Skeletal muscle satellite cell (primary cell): ENCODE measurements at regions not wholly inside any gene's neighbourhood (a gene's known extent, or its start where the extent isn't known, plus 50 kb on each side); places are given as distances from the start of the nearest gene placed in this dataset.

Experiments used
- H3K27me3 ChIP-seq: 2 replicates; pipeline ENCODE4 v1.7.0; 2013; ENCODE audit warnings: low read length; ENCODE audit not compliant: control insufficient read depth, insufficient read depth
- H3K36me3 ChIP-seq: 2 replicates; pipeline ENCODE4 v1.7.0; 2013; ENCODE audit warnings: mild to moderate bottlenecking, control low read depth, low read length; ENCODE audit not compliant: insufficient read depth
- H3K4me1 ChIP-seq: 2 replicates; pipeline ENCODE4 v1.7.0; 2013; ENCODE audit warnings: low read length; ENCODE audit not compliant: control insufficient read depth, insufficient read depth
- H3K4me2 ChIP-seq: 2 replicates; pipeline ENCODE4 v1.7.0; 2013; ENCODE audit warnings: mild to moderate bottlenecking, low read length
- H3K4me3 ChIP-seq: 2 replicates; pipeline ENCODE4 v1.7.0; 2013; ENCODE audit warnings: low read length
- H3K9ac ChIP-seq: 2 replicates; pipeline ENCODE4 v1.7.0; 2013; ENCODE audit warnings: mild to moderate bottlenecking, low read depth, low read length, moderate library complexity
- H3K9me3 ChIP-seq: replicated peaks from 2 replicates; pipeline ENCODE4 v1.7.0; 2013; ENCODE audit warnings: mild to moderate bottlenecking, control low read depth, low read length

DNA sequence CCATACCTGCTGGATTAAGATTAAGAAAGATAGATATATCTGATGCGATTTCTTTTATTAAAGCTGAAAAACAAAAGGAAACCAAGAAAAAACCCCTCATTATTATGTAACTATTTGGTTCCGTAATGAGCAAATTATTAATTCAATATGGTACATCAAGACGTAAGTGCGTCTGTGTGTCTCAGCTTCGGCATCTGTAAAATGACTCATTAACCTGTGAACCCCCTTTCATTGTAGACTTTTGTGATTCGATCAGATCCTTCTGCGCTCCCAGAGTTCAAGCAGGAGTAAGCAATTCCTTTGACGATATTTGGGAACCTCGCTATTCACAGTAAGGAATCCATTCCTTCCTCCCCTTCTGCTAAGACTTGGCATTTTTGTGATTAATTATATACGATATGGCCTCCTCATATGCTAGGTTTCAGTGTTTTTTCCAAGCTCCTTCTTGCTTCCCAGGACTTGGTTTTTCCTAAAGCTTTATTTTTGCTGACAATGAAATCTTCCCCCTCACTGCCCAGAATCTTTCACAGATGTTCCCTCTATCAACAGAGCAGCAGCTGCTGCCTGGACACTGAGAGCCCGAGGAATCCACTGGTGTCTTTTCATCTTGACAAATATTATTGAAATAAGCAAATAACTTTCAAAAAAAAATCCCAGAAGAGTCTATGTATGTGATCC lies 171.7 kb upstream of the CELF2 start:
- Histone ChIP-seq H3K4me3 (no peak overlapping the region), H3K9me3 (no peaks in the 10 kb centered on the region), H3K9ac (no peak overlapping the region), H3K4me1 (no peaks in the 10 kb centered on the region), H3K27me3 (no peaks in the 10 kb centered on the region), H3K36me3 (no peaks in the 10 kb centered on the region), H3K4me2 (no peak overlapping the region)

DNA sequence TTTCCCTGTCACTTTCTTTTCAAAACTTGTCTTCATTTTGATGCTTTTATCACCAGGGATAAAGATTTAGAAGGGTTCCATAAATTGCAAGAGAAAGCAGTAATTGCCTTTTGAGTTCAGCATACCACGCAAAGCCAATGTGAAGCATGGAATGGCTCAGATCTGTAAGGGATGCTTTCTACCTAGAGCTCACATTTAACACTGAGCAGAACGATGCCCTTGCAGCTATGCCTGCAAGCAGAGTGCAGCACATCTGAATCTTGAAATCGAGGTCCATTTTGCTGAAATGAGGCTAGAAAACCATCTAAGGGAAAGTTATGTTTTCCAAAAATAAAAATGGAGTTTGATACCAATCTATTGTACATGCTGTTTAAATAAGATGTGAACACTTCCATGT lies 171.2 kb upstream of the CELF2 start:
- no peak overlapping the region for H3K9ac ChIP-seq
- H3K4me2 ChIP-seq, result no peak overlapping the region
- H3K36me3 ChIP-seq, result no peaks in the 10 kb centered on the region
- no peak overlapping the region for H3K4me3 ChIP-seq
- no peaks in the 10 kb centered on the region for H3K9me3 ChIP-seq
- H3K27me3 ChIP-seq, result no peaks in the 10 kb centered on the region
- no peaks in the 10 kb centered on the region for H3K4me1 ChIP-seq

DNA sequence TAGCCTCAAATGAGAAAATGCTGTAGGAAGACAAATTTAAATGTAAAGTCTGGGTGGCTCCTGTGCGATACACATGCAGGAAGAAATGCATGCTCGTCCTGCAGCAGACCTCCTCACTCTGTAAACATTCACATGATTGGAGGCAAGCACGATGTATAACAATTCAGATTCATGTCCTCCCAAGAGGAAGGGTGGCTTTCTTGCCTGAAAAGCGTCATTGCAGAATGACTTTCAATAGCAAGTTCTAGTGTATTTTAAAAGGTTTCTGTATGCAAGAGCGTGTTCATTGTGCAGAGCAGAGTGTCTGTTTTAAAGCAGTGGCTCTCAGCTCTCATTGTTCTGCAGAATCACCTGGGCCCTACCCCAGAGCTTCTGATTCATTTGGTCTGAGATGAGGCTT lies 170.3 kb upstream of the CELF2 start:
- no peak overlapping the region for H3K4me3 ChIP-seq
- no peak overlapping the region for H3K4me2 ChIP-seq
- no peaks in the 10 kb centered on the region for H3K9me3 ChIP-seq
- no peaks in the 10 kb centered on the region for H3K36me3 ChIP-seq
- no peaks in the 10 kb centered on the region for H3K4me1 ChIP-seq
- H3K9ac ChIP-seq, result no peak overlapping the region
- no peaks in the 10 kb centered on the region for H3K27me3 ChIP-seq

DNA sequence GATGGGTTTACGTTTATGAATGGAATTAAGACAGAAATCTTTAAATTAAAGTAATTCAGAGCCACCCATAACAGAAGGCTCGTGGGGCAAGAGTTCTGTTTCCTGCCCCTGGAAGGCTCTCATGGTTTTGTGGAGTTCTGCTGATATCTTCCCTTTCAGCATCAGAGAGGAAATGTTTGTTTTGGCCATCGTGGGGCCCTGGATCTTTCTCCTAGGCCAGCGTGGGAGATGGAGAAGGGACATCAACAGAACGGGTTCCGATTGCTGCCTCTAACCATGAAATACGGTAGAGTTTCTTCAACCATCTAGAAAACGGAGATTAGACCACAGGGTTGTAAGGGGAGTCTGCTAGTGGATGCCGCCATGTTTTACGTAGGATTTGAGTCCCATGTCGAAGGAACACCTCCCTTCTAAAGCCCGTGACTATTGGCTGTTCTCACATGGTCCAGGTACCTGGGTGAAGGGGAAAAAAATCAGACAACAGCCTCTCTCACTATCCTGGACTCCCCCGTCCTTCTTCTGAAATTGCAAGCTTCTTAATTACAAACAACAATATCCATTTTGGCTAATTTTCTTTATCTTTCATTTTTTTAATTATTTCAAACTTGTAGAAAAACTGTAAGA lies 169.1 kb upstream of the CELF2 start:
- H3K4me1 ChIP-seq, result no peaks in the 10 kb centered on the region
- H3K4me3 ChIP-seq, result no peak overlapping the region

DNA sequence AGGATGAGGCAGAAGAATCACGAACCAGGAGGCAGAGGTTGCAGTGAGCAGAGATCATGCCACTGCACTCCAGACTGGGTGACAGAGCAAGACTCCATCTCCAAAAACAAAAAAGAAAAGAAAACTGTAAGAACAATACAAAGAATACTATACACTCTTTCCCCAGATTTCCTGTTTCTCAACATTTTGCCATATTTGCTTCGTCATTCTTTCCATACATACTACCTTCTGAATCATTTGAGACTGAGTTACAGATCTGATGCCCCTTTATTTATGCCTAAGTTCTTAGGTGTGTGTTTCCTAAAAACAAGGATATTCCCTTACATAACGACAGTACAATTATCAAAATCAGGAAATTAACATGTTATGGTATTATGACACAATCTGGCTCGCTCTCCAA lies 168.4 kb upstream of the CELF2 start:
- Histone ChIP-seq H3K4me2 (no peak overlapping the region), H3K4me1 (no peaks in the 10 kb centered on the region), H3K4me3 (no peak overlapping the region), H3K36me3 (no peaks in the 10 kb centered on the region), H3K27me3 (no peaks in the 10 kb centered on the region), H3K9me3 (no peaks in the 10 kb centered on the region), H3K9ac (no peak overlapping the region)

More for the DNA sequence above, 169.1 kb upstream of the CELF2 start:
- Histone ChIP-seq H3K36me3 (no peaks in the 10 kb centered on the region), H3K4me2 (no peak overlapping the region), H3K27me3 (no peaks in the 10 kb centered on the region), H3K9ac (no peak overlapping the region), H3K9me3 (no peaks in the 10 kb centered on the region)

DNA sequence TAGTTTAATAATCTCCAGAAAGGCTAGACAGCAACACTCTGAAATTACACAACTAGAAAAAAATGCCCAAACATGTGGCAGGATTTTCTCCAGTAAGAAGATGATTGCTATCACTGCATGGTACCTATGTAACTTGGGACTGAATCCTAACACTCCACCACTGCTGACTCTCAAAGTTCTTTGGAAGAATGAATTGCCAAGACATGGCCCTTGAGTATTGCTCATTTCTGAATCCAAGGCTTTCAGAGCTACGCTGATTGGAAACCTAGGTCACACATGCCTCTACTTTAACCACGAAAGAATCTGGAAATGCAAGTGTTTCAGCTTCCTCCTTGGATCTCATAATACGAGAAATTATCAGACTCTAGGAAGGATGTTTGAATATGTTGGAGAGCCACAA lies 167.5 kb upstream of the CELF2 start:
- H3K36me3 ChIP-seq, result no peaks in the 10 kb centered on the region
- no peaks in the 10 kb centered on the region for H3K27me3 ChIP-seq
- H3K4me3 ChIP-seq, result no peak overlapping the region
- H3K4me2 ChIP-seq, result no peak overlapping the region
- H3K9ac ChIP-seq, result no peak overlapping the region
- H3K9me3 ChIP-seq, result no peaks in the 10 kb centered on the region
- no peaks in the 10 kb centered on the region for H3K4me1 ChIP-seq

DNA sequence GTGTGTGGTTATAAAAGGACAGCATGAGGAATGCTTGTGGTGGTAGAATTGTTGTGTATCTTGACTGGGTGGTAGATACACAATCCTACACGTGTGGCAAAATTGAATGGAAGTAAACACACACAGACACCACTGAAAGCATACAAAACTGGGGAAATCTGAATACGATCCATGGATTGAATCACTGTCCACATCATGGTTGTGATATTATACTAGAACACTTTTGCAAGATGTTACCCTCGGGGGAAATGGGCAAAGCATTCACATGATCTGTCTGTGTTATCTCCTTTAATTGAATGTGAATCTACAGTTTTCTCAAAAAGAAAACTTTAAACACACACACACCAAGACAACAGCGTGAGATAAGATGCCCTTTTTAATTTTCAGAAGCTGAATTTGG lies 165.2 kb upstream of the CELF2 start:
- Histone ChIP-seq H3K9me3 (no peaks in the 10 kb centered on the region), H3K4me2 (no peak overlapping the region), H3K4me3 (no peak overlapping the region), H3K27me3 (no peaks in the 10 kb centered on the region), H3K36me3 (no peaks in the 10 kb centered on the region), H3K4me1 (no peaks in the 10 kb centered on the region), H3K9ac (no peak overlapping the region)

DNA sequence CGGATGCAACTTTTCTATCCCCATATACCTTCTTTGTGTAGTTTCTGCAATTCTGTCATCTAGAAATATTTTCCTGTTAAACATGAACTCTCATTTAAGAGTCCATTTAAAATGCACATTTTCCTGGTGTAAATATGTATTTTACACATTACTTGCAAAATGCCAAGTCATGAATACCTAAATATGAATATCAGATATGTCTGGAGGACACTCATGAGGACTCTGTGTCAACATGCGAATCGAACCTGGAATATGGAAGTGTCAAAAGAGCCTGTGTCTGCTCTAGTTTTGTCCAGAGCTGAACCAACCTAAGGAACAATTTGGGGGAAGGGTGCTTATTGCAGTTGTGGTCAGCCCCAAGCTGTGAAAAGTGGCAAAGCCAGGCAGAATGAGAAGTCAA lies 163.7 kb upstream of the CELF2 start:
- no peaks in the 10 kb centered on the region for H3K9me3 ChIP-seq
- no peaks in the 10 kb centered on the region for H3K4me1 ChIP-seq
- H3K9ac ChIP-seq, result no peak overlapping the region
- no peaks in the 10 kb centered on the region for H3K36me3 ChIP-seq
- no peak overlapping the region for H3K4me2 ChIP-seq
- no peaks in the 10 kb centered on the region for H3K27me3 ChIP-seq
- no peak overlapping the region for H3K4me3 ChIP-seq

DNA sequence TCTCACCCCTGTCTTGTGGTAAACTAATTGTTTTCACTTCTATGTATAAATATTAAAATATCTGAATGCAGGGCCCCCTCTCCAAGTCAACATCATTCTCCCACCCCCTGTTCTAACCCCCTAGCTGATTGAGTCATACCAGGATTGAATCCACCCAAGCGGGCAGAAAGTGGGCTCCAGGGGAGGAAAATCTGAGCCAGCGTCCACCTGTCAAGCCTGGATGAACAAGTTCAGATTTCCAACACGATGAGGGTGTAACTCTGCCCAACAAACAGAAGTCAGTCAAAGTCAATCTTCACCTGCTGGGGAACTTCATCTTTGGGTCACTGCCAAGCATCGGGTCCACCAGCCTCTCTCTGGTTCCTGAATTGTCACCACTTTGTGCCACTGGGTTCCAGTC lies 162.9 kb upstream of the CELF2 start:
- Histone ChIP-seq H3K4me2 (no peak overlapping the region), H3K4me3 (no peak overlapping the region), H3K4me1 (no peaks in the 10 kb centered on the region), H3K9ac (no peak overlapping the region), H3K36me3 (no peaks in the 10 kb centered on the region), H3K9me3 (no peaks in the 10 kb centered on the region), H3K27me3 (no peaks in the 10 kb centered on the region)

DNA sequence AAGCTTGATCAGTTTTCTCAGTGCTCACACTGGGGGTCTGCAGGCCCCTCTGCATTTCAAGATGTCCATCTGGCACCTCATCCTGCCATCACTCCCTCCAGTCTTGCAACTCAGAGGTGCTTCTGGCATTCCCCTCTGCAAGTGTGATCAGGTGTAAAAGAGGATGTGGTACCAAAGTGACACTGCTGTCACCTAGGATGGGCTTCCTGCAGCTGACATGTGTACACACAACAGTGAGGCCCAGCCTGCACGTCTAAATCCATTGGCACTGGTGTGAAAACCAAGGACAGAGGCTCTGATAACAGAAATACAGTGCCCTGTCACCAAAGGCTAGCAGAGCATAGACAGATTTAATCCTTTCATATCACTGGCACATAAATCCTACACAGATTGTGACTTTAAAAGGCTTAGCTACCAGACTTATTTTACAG lies 162.5 kb upstream of the CELF2 start:
- H3K36me3 ChIP-seq, result no peaks in the 10 kb centered on the region
- H3K9ac ChIP-seq, result no peak overlapping the region
- no peaks in the 10 kb centered on the region for H3K27me3 ChIP-seq
- H3K4me2 ChIP-seq, result no peak overlapping the region
- H3K4me1 ChIP-seq, result no peaks in the 10 kb centered on the region
- H3K4me3 ChIP-seq, result no peak overlapping the region
- no peaks in the 10 kb centered on the region for H3K9me3 ChIP-seq

DNA sequence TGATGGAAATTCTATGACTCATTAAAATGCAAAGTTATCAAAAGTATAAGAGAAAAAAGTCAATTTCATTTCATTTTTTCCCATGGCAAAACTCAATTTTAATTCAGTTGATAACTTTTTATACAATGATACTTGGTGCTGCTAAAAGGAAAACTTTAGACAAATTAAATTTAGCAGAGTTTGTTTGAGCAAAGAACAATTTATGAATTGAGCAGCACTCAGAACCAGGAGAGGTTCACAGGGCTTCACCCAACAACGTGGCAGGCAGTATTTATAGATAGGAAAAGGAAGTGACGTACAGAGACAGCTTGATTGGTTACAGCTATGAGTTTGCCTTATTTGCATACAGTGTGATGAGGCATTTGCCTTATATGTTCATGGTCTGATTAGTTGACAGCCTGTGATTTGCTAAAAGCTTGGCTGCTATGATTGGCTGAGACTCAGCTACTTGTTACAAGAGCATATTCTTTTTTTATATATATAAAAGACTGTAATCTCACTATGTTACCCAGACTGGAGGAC lies 157.2 kb upstream of the CELF2 start:
- Histone ChIP-seq H3K27me3 (no peaks in the 10 kb centered on the region), H3K4me1 (peaks cover 2% of the 10 kb centered on the region), H3K4me3 (no peak overlapping the region), H3K36me3 (no peaks in the 10 kb centered on the region), H3K9me3 (no peaks in the 10 kb centered on the region), H3K4me2 (no peak overlapping the region), H3K9ac (no peak overlapping the region)

DNA sequence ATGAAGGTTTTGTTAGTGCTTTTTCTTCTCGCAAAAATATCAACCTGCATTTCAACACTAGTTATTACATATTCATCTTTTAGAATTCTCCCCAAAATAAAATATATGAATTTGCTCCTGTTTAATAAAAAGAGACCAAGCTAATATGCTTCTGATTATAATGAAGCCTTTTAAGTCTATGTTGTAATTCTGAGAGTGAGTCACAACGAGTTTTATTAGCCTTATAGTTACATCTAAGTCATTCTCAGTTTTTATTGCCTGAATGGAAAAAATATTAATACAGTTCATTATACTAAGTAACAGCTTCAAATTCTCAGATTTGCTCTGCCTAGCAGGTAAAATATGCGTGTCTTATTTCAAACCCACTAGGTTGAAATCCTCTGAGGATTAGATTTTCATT lies 152.4 kb upstream of the CELF2 start:
- Histone ChIP-seq H3K9ac (no peak overlapping the region), H3K36me3 (no peaks in the 10 kb centered on the region), H3K27me3 (no peaks in the 10 kb centered on the region), H3K4me2 (no peak overlapping the region), H3K9me3 (no peaks in the 10 kb centered on the region), H3K4me1 (peaks cover 4% of the 10 kb centered on the region), H3K4me3 (no peak overlapping the region)
